ENCODE measurements at regions not wholly inside any gene's neighbourhood (a gene's known extent, or its start where the extent isn't known, plus 50 kb on each side); places are given as distances from the start of the nearest gene placed in this dataset.

- TF ChIP-seq CTCF (IDR thresholded peaks at IDR 0.05) (no peak), POLR2A (IDR thresholded peaks at IDR 0.05) (no peak)
These were observed 287.2 kb downstream of the ZSWIM6 start for GRCh38 chr5:61619289-61619688.

Data from testis (tissue), 2 donors.